GM12878 (cell line): ENCODE measurements at regions not wholly inside any gene's neighbourhood (a gene's known extent, or its start where the extent isn't known, plus 50 kb on each side); places are given as distances from the start of the nearest gene placed in this dataset.

Experiments
- ATF2 ChIP-seq: IDR thresholded peaks from 2 replicates; pipeline ENCODE4 v1.6.1; 2012; ENCODE audit warnings: low read length, inconsistent platforms
- CBFB ChIP-seq: IDR thresholded peaks from 2 replicates; pipeline ENCODE4 v1.6.1; 2016; ENCODE audit warnings: antibody characterized with exemption, low read depth
- CREM ChIP-seq: IDR thresholded peaks from 2 replicates; pipeline ENCODE4 v1.6.1; 2014; ENCODE audit warnings: antibody characterized with exemption, low read depth
- DPF2 ChIP-seq: fragments of 450-650 bp; IDR thresholded peaks from 2 replicates; pipeline ENCODE4 v1.6.1; 2017; ENCODE audit warnings: mild to moderate bottlenecking
- E2F8 ChIP-seq: fragments of 450-650 bp; IDR thresholded peaks from 2 replicates; pipeline ENCODE4 v1.6.1; 2018; ENCODE audit warnings: mild to moderate bottlenecking, low read depth, moderate library complexity; ENCODE audit not compliant: partially characterized antibody
- EP300 ChIP-seq, 2 experiments: fragments of 150-350 bp in 1 of 2; IDR thresholded peaks; 2 replicates each; pipeline ENCODE4 v1.6.1; 2011 to 2012; ENCODE audit warnings: low read depth in 2 of 2, low read length in 2 of 2, borderline replicate concordance in 1 of 2, improper control_type of control experiment in 1 of 2, inconsistent platforms in 1 of 2; ENCODE audit not compliant: control insufficient read depth in 1 of 2
- EZH2 ChIP-seq: IDR thresholded peaks from 2 replicates; pipeline ENCODE4 v1.6.1; 2012; ENCODE audit warnings: low read depth, mild to moderate bottlenecking, control low read depth, inconsistent platforms, low read length, borderline replicate concordance; ENCODE audit not compliant: control insufficient read depth
- FOXK2 ChIP-seq: fragments of 450-650 bp; IDR thresholded peaks from 2 replicates; pipeline ENCODE4 v1.6.1; 2017; ENCODE audit warnings: mild to moderate bottlenecking, moderate library complexity
- HDGF ChIP-seq: fragments of 450-650 bp; IDR thresholded peaks from 2 replicates; pipeline ENCODE4 v1.6.1; 2016; ENCODE audit warnings: antibody characterized with exemption
- LARP7 ChIP-seq: fragments of 450-650 bp; IDR thresholded peaks from 2 replicates; pipeline ENCODE4 v1.6.1; 2017; ENCODE audit warnings: mild to moderate bottlenecking
- MLLT1 ChIP-seq: fragments of 450-650 bp; IDR thresholded peaks from 2 replicates; pipeline ENCODE4 v1.6.1; 2016; ENCODE audit warnings: mild to moderate bottlenecking
- NBN ChIP-seq: fragments of 450-650 bp; IDR thresholded peaks from 2 replicates; pipeline ENCODE4 v1.6.1; 2016
- NR2C1 ChIP-seq: fragments of 450-650 bp; IDR thresholded peaks from 2 replicates; pipeline ENCODE4 v1.6.1; 2017; ENCODE audit warnings: antibody characterized with exemption, mild to moderate bottlenecking, moderate library complexity
- PBX3 ChIP-seq: IDR thresholded peaks from 2 replicates; pipeline ENCODE4 v1.6.1; 2011; ENCODE audit warnings: mild to moderate bottlenecking, low read depth, low read length, moderate library complexity; ENCODE audit not compliant: insufficient replicate concordance
- RBBP5 ChIP-seq: fragments of 200-600 bp; sonication (generic); conservative IDR thresholded peaks from 2 replicates; pipeline ENCODE4 v1.6.1; 2016
- SIN3A ChIP-seq: IDR thresholded peaks from 2 replicates; pipeline ENCODE4 v1.6.1; 2012; ENCODE audit warnings: low read depth, low read length, improper control_type of control experiment
- SREBF1 ChIP-seq: IDR thresholded peaks from 2 replicates; pipeline ENCODE4 v1.6.1; 2012; ENCODE audit warnings: mild to moderate bottlenecking, low read length
- SREBF2 ChIP-seq: IDR thresholded peaks from 2 replicates; pipeline ENCODE4 v1.6.1; 2012; ENCODE audit warnings: mild to moderate bottlenecking, low read length
- SRF ChIP-seq, 2 experiments: IDR thresholded peaks; 2 replicates each; pipeline ENCODE4 v1.6.1; 2011; ENCODE audit warnings: low read depth in 2 of 2, low read length in 2 of 2, mild to moderate bottlenecking in 1 of 2, moderate library complexity in 1 of 2
- TBL1XR1 ChIP-seq: IDR thresholded peaks from 2 replicates; pipeline ENCODE4 v1.6.1; 2012; ENCODE audit warnings: low read depth, low read length, improper control_type of control experiment
- ZBTB33 ChIP-seq: fragments of 450-650 bp; IDR thresholded peaks from 2 replicates; pipeline ENCODE4 v1.6.1; 2017; ENCODE audit warnings: mild to moderate bottlenecking
- ZNF217 ChIP-seq: fragments of 450-650 bp; IDR thresholded peaks from 2 replicates; pipeline ENCODE4 v1.6.1; 2017; ENCODE audit warnings: antibody characterized with exemption, mild to moderate bottlenecking
- ZNF24 ChIP-seq: fragments of 450-650 bp; IDR thresholded peaks from 2 replicates; pipeline ENCODE4 v1.6.1; 2017; ENCODE audit warnings: antibody characterized with exemption, mild to moderate bottlenecking
- ZZZ3 ChIP-seq: IDR thresholded peaks from 2 replicates; pipeline ENCODE4 v1.6.1; 2011; ENCODE audit warnings: low read depth; ENCODE audit not compliant: control insufficient read depth, insufficient read length

GRCh38 chr10:62528441-62528840 lies 154.3 kb downstream of the ZNF365 start (continued):
- TF ChIP-seq E2F8 (no peak), TBL1XR1 (peak; percentile 91), EP300 (IDR thresholded peaks at IDR 0.05; ENCODE audit: borderline replicate concordance in 1 of 2, control insufficient read depth in 1 of 2, low read depth in 2 of 2, low read length in 2 of 2) (peak; percentile 81 to 89), SREBF1 (no peak; the same call in 1 of the 2 replicates), LARP7 (no peak), SREBF2 (no peak), NBN (peak; percentile 82), FOXK2 (no peak), EZH2 (no peak), ZNF24 (peak; percentile 78; the same call in 1 of the 2 replicates), HDGF (no peak), SRF (IDR thresholded peaks at IDR 0.05; ENCODE audit: low read depth in 2 of 2, low read length in 2 of 2) (no peak), DPF2 (peak; percentile 67; the same call in 1 of the 2 replicates), CREM (peak; percentile 81), ZNF217 (peak; percentile 77; the same call in 1 of the 2 replicates), MLLT1 (peak; percentile 52; the same call in 1 of the 2 replicates), PBX3 (no peak), RBBP5 (no peak), NR2C1 (no peak), ZBTB33 (no peak), CBFB (peak; percentile 65; the same call in 1 of the 2 replicates), ATF2 (peak; percentile 87), ZZZ3 (no peak), SIN3A (no peak)
